Activated CD4-positive, alpha-beta T cell treated with anti-CD3 and anti-CD28 coated beads for 36 hours (primary cell): ENCODE measurements at regions not wholly inside any gene's neighbourhood (a gene's known extent, or its start where the extent isn't known, plus 50 kb on each side); places are given as distances from the start of the nearest gene placed in this dataset.

ENCODE experiments used
- ATAC-seq: fragments of 200-7000 bp; cut with Tn5 transposase; one replicate; pipeline ENCODE4 v1.10.0; 2021; ENCODE audit warnings: mild to moderate bottlenecking, moderate library complexity
- CTCF ChIA-PET: fragments of 350-600 bp; sonication (Branson Sonifier 250); formaldehyde crosslinking; loops from one replicate; lab custom pipeline; 2021; ENCODE audit warnings: antibody characterized with exemption; lab: Charles Lee
- POLR2A ChIA-PET: fragments of 350-600 bp; sonication (Branson Sonifier 250); formaldehyde crosslinking; loops from one replicate; lab custom pipeline; 2021; ENCODE audit warnings: antibody characterized with exemption, inconsistent platforms; lab: Charles Lee
- DNase-seq: peaks from one replicate; pipeline ENCODE4 v3.0.0-alpha.2; 2020
- H3K27ac Mint-ChIP-seq: one replicate; pipeline ENCODE4 v1.8.0; 2021; ENCODE audit warnings: mixed read lengths
- H3K27me3 Mint-ChIP-seq: one replicate; pipeline ENCODE4 v1.8.0; 2021; ENCODE audit warnings: mixed read lengths
- H3K36me3 Mint-ChIP-seq: one replicate; pipeline ENCODE4 v1.8.0; 2021; ENCODE audit warnings: low read depth, mixed read lengths
- H3K4me1 Mint-ChIP-seq: one replicate; pipeline ENCODE4 v1.8.0; 2021; ENCODE audit warnings: mixed read lengths
- H3K4me3 Mint-ChIP-seq: one replicate; pipeline ENCODE4 v1.8.0; 2021; ENCODE audit warnings: mild to moderate bottlenecking, moderate library complexity, mixed read lengths
- H3K9me3 Mint-ChIP-seq: one replicate; pipeline ENCODE4 v1.8.0; 2021; ENCODE audit warnings: low read depth, mixed read lengths
- intact Hi-C, 2 experiments: fragments of 100-400 bp; cut with DNase I in 1 of 2; cut with micrococcal nuclease in 1 of 2; formaldehyde crosslinking; loops; one replicate each; pipeline versions ENCODE4 v1.14.2 to v1.15.1; 2022 to 2024; cut with DNase I, micrococcal nuclease

DNA sequence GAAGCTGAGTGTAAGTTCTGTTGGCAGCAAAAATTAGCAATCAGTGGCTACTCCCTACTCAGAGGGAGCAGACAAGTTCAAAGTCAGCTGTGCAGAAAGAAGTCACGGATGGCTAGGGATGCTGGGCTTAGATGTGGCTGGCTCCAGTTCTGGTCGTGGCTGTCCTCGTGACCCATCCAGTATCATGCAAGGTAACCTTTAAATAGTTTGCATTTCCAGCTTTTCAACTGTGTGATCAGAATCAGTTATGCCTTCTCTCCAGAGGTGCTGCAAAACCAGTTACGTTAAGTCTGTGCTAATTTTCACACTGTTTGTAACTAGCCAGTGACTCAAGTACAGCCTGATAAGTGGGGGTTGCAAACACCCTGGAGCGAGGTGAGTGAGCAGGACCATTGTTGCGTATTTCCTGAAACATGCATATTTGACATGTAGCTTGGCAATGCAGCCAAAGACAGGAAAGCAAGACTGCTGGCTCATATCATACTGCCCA is 302.4 kb downstream of the ATPSCKMT start:
- H3K9me3 Mint-ChIP-seq, result no peaks in the 10 kb centered on the region
- ChIA-PET POLR2A (no interaction called here), CTCF (no interaction called here)
- intact Hi-C loops, result no loop called here
- no peak overlapping the region for H3K4me3 Mint-ChIP-seq
- H3K36me3 Mint-ChIP-seq, result no peaks in the 10 kb centered on the region
- DNase-seq, result no peak
- H3K4me1 Mint-ChIP-seq, result no peaks in the 10 kb centered on the region
- no peak for ATAC-seq
- no peak overlapping the region for H3K27ac Mint-ChIP-seq
- H3K27me3 Mint-ChIP-seq, result peaks cover 2% of the 10 kb centered on the region

DNA sequence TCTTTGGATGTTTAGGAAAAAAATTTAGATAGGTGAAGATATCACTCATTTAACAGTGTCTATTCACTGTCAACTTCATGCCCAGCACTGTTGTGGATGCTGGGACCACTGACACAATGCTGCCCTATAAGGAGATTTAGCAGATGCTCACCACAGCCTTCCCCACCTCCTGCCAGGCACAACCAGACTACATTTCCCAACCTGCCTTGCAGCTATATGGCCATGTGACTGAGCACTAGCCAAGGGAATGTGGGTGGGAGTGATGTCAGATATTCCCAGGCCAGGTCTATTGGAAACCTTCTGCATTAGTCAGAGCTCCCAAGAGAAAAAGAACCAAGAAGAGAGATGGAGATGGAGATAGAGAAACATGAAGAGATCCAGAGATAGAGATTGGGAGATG is 302.6 kb upstream of the TAS2R1 start:
- no peaks in the 10 kb centered on the region for H3K4me1 Mint-ChIP-seq
- ChIA-PET CTCF (interaction anchor here (1.1 kb wide), 1 partner anchor 16 kb away, joined by 3 read pairs; no protein-coding TSS in a partner anchor), POLR2A (interaction anchor here (0.6 kb wide), 1 partner anchor 37 kb away, joined by 3 read pairs; no protein-coding TSS in a partner anchor)
- no peak for DNase-seq
- H3K9me3 Mint-ChIP-seq, result peaks cover 14% of the 10 kb centered on the region
- no peaks in the 10 kb centered on the region for H3K27me3 Mint-ChIP-seq
- no peak overlapping the region for H3K27ac Mint-ChIP-seq
- ATAC-seq, result no peak
- H3K4me3 Mint-ChIP-seq, result no peak overlapping the region
- intact Hi-C loops, result no loop called here
- no peaks in the 10 kb centered on the region for H3K36me3 Mint-ChIP-seq

DNA sequence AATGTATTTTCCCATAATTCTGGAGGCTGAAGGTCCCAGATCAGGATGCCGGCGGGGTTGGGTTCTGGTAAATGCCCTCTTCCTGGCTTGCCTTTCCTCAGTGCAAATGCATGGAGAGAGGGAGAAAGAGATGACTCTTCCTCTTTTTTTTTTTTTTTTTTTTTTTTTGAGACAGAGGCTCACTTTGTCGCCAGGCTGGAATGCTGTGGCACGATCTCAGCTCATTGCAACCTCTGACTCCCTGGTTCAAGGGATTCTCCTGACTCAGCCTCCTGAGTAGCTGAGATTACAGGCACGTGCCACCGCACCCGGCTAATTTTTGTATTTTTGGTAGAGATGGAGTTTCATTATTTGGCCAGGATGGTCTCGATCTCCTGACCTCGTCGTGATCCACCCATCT is 300.0 kb upstream of the TAS2R1 start:
- POLR2A ChIA-PET, result no interaction called here

DNA sequence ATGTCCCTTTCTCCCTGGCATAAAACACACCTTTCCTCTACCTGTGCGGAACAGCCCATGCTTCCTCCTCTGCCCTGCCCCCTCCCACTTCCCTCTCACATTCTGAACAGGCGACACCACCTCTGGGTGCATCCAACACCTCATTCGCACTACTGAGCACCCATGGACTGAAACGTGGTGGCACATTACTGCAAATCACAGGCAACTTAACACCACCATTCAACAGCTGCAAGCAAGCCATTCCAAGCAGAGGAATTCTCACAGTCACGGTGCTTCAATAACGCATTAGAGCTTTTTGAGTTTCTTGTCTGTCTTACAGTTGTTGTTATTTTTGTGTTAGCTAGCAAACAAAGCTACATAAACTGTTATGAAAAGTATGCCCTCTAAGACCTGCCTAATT is 298.2 kb upstream of the TAS2R1 start:
- no peak for DNase-seq
- H3K9me3 Mint-ChIP-seq, result peaks cover 13% of the 10 kb centered on the region
- no peaks in the 10 kb centered on the region for H3K27me3 Mint-ChIP-seq
- H3K36me3 Mint-ChIP-seq, result no peaks in the 10 kb centered on the region
- no peak overlapping the region for H3K4me3 Mint-ChIP-seq
- intact Hi-C loops, result no loop called here
- CTCF ChIA-PET, result no interaction called here
- no peak for ATAC-seq
- POLR2A ChIA-PET, result no interaction called here
- H3K27ac Mint-ChIP-seq, result no peak overlapping the region
- no peaks in the 10 kb centered on the region for H3K4me1 Mint-ChIP-seq

More for the DNA sequence above, 300.0 kb upstream of the TAS2R1 start:
- no peak for ATAC-seq
- CTCF ChIA-PET, result no interaction called here
- intact Hi-C loops, result no loop called here
- Mint-ChIP-seq H3K36me3 (no peaks in the 10 kb centered on the region), H3K27me3 (no peaks in the 10 kb centered on the region), H3K9me3 (peaks cover 14% of the 10 kb centered on the region), H3K4me3 (no peak overlapping the region), H3K27ac (no peak overlapping the region), H3K4me1 (no peaks in the 10 kb centered on the region)
- DNase-seq, result no peak

DNA sequence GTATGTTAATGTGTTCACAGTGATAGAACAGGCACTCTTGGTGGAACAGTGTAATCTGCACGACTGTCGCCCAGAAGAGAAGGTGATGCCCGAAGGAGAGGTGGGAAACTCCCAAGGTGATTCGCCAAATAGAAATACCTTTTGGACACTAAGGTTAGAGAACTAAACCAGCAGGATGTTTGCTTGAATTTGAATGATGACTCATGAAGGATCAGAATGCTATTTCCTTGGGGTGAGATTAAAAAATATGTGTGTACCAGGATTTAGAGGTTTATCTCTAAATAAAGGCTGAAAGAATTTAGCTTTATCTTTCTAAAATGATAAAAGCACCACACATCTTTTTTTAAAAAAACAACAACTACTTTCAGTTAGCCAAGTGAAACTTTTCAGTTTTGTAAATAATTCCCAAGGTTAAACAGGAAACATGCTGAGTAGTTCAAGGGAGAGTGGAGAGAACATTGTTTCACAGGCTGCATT is 297.4 kb upstream of the TAS2R1 start:
- CTCF ChIA-PET, result no interaction called here
- ATAC-seq (no peak), DNase-seq (no peak)
- peaks cover 11% of the 10 kb centered on the region for H3K9me3 Mint-ChIP-seq
- H3K27ac Mint-ChIP-seq, result no peak overlapping the region
- intact Hi-C loops, result no loop called here
- H3K27me3 Mint-ChIP-seq, result no peaks in the 10 kb centered on the region
- no peaks in the 10 kb centered on the region for H3K36me3 Mint-ChIP-seq
- no peaks in the 10 kb centered on the region for H3K4me1 Mint-ChIP-seq
- H3K4me3 Mint-ChIP-seq, result no peak overlapping the region
- POLR2A ChIA-PET, result no interaction called here

DNA sequence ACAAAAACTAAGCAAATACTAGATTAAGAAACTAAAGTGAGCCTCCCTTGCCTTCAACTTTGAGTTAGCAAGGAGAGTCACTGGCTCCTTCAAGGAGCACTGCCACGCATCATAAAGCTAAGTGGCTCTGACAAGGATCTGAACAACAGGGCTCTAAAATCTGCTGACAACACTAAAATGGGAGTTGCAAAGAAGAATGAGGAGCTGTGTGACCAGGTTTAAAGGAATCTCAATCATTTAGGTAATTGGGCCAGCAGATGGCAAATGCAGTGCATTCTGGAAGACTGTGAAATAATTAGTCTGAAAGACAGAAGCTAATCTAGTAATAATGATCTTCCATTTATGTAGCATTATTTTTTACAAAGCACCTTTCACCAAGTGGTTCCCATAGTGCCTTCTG is 297.0 kb upstream of the TAS2R1 start:
- Mint-ChIP-seq H3K9me3 (peaks cover 15% of the 10 kb centered on the region), H3K36me3 (no peaks in the 10 kb centered on the region), H3K27ac (no peak overlapping the region), H3K27me3 (no peaks in the 10 kb centered on the region), H3K4me3 (no peak overlapping the region), H3K4me1 (no peaks in the 10 kb centered on the region)
- POLR2A ChIA-PET, result no interaction called here
- ATAC-seq (no peak), DNase-seq (no peak)
- CTCF ChIA-PET, result no interaction called here
- intact Hi-C loops, result no loop called here

DNA sequence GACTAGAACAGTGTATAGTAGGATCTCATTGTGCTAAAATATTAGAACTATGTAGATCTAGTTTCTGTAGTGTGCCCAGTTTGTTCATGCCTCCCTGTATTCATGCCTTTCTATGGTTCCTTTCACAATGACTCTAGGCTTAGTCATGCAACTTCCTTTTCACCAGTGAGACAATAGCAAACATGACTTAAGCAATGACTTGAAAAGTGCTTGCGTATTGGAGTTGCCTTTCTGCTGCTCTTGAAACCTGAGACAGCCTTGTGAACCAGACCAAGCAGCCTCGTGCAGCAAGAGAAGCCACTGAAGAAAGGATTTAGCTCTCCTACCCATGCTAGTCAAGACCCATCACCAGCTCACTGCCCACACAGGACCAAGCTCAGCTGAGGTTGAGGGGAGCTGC is 294.5 kb upstream of the TAS2R1 start:
- Mint-ChIP-seq H3K4me1 (no peaks in the 10 kb centered on the region), H3K27me3 (no peaks in the 10 kb centered on the region), H3K27ac (no peak overlapping the region), H3K9me3 (peaks cover 18% of the 10 kb centered on the region), H3K36me3 (no peaks in the 10 kb centered on the region), H3K4me3 (no peak overlapping the region)
- DNase-seq, result no peak
- peak; percentile 73 for ATAC-seq
- ChIA-PET POLR2A (no interaction called here), CTCF (interaction anchor here (1.6 kb wide), 1 partner anchor 12 kb away, joined by 4 read pairs; no protein-coding TSS in a partner anchor)
- intact Hi-C loops, result no loop called here

GRCh38 chr5:9922719-9923118 is 292.6 kb upstream of the TAS2R1 start:
- H3K27ac Mint-ChIP-seq, result no peak overlapping the region
- POLR2A ChIA-PET, result no interaction called here
- CTCF ChIA-PET, result no interaction called here
- H3K27me3 Mint-ChIP-seq, result no peaks in the 10 kb centered on the region
- no peak for ATAC-seq
- H3K36me3 Mint-ChIP-seq, result no peaks in the 10 kb centered on the region
- H3K4me3 Mint-ChIP-seq, result no peak overlapping the region
- no peaks in the 10 kb centered on the region for H3K4me1 Mint-ChIP-seq
- H3K9me3 Mint-ChIP-seq, result peaks cover 21% of the 10 kb centered on the region
- DNase-seq, result no peak
- intact Hi-C loops, result no loop called here

DNA sequence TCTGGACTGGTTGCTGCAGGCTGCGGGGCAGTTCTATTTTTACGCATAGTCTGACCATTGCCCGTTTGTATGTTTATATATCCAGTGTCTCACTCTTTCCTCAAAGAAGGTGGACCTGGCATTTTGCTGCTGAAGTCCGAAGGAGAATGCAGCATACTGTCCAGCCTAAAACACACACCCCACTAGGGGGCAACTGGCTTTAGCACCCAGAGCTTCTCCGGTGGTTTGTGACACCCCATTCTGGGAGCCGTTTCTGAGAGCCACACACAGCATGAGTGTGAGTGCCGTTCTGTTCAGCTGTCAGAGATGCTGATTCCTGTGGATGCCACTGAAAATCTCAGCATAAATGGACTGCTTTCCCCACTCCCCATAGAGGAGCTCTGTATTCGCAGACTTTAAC is 290.5 kb upstream of the TAS2R1 start:
- Mint-ChIP-seq H3K9me3 (peaks cover 21% of the 10 kb centered on the region), H3K27me3 (no peaks in the 10 kb centered on the region), H3K4me3 (no peak overlapping the region), H3K4me1 (no peaks in the 10 kb centered on the region), H3K36me3 (no peaks in the 10 kb centered on the region), H3K27ac (no peak overlapping the region)
- CTCF ChIA-PET, result no interaction called here
- DNase-seq, result no peak
- POLR2A ChIA-PET, result no interaction called here
- intact Hi-C loops, result no loop called here
- ATAC-seq, result no peak

DNA sequence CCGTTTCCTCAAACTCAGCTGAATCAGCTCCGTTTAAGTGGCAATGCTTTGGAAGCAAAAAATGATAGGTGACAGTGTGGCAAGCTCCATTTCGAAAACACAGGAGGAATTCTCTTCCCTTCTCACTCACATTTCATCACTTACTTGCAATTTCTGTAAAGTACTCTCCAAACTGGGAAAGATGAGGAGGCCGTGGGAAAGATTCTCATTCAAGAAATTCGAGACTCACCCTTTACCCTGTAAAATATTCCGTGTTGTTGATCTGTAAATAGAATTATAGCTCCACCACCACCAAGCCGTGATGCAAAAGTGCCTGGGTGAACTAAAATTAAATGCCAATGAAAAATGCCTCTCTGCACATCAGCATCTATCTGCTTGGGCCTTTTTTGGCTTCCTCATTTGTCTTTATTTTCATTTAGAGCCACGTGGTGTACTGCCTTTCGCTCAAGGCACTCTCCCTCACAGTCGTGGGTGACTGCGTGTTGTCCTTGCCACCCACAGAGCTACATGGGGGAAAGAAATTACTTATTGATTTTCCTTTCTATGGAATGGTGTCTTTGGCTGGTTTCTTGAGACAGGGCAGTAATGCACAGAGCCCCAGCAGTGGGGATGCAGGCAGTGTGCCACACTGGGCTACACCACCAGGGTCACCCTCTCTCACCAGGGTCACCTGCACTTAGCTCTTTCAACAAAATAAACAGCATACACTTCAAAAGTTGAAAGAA is 289.3 kb upstream of the TAS2R1 start:
- no peaks in the 10 kb centered on the region for H3K4me1 Mint-ChIP-seq
- no peak for ATAC-seq
- no peaks in the 10 kb centered on the region for H3K36me3 Mint-ChIP-seq
- H3K4me3 Mint-ChIP-seq, result no peak overlapping the region
- H3K27me3 Mint-ChIP-seq, result no peaks in the 10 kb centered on the region
- no peak overlapping the region for H3K27ac Mint-ChIP-seq
- peaks cover 18% of the 10 kb centered on the region for H3K9me3 Mint-ChIP-seq
- intact Hi-C loops, result no loop called here
- ChIA-PET CTCF (interaction anchor here (0.7 kb wide), 1 partner anchor 10 kb away, joined by 3 read pairs; no protein-coding TSS in a partner anchor), POLR2A (no interaction called here)
- no peak for DNase-seq

DNA sequence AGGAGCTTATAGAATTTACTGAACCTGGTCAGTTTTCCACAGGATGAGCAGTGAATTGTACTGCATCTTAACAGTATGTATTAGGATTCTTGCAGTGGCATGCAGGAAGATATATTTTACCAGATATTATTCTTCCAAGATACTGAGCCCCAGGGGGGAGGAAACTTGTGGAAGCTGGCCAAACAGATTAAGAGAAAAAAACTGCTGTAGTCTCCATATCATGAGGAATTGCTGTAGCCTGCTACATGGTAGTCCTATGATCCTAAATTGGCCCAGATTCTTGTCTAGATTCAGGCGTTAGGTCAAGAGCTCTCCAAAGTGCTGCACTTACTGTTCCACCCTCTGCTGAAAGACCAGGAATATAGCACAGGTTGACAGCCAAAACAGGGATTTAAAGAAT is 275.5 kb upstream of the TAS2R1 start:
- intact Hi-C loops, result no loop called here
- H3K27ac Mint-ChIP-seq, result no peak overlapping the region
- H3K4me3 Mint-ChIP-seq, result no peak overlapping the region
- POLR2A ChIA-PET, result no interaction called here
- peaks cover 13% of the 10 kb centered on the region for H3K9me3 Mint-ChIP-seq
- no peaks in the 10 kb centered on the region for H3K4me1 Mint-ChIP-seq
- CTCF ChIA-PET, result no interaction called here
- DNase-seq (no peak), ATAC-seq (no peak)
- H3K27me3 Mint-ChIP-seq, result no peaks in the 10 kb centered on the region
- H3K36me3 Mint-ChIP-seq, result no peaks in the 10 kb centered on the region

- Mint-ChIP-seq H3K4me3 (no peak overlapping the region), H3K4me1 (no peaks in the 10 kb centered on the region), H3K36me3 (no peaks in the 10 kb centered on the region), H3K27me3 (no peaks in the 10 kb centered on the region), H3K9me3 (peaks cover 13% of the 10 kb centered on the region), H3K27ac (no peak overlapping the region)
- intact Hi-C loops, result no loop called here
- DNase-seq (no peak), ATAC-seq (no peak)
- ChIA-PET CTCF (no interaction called here), POLR2A (no interaction called here)
Measured at GRCh38 chr5:9903801-9904200, 273.6 kb upstream of the TAS2R1 start.
